ENCODE measurements at regions not wholly inside any gene's neighbourhood (a gene's known extent, or its start where the extent isn't known, plus 50 kb on each side); places are given as distances from the start of the nearest gene placed in this dataset.

GRCh38 chr10:88213065-88213605, 349.7 kb downstream of the PTEN start:
- H3K4me1 ChIP-seq (replicated peaks) = no peaks in the 10 kb centered on the region
- no peaks in the 10 kb centered on the region for H3K36me3 ChIP-seq
- no peaks in the 10 kb centered on the region for H3K9me3 ChIP-seq (replicated peaks)
- no peak for DNase-seq (ENCODE audit: low read depth in 1 of 2, low spot score in 2 of 2)
- H3K27me3 ChIP-seq (replicated peaks) = no peaks in the 10 kb centered on the region; the same call in 1 of the 2 replicates
- H3K4me3 ChIP-seq = no peak overlapping the region
- no peak overlapping the region for H3K27ac ChIP-seq

DNA sequence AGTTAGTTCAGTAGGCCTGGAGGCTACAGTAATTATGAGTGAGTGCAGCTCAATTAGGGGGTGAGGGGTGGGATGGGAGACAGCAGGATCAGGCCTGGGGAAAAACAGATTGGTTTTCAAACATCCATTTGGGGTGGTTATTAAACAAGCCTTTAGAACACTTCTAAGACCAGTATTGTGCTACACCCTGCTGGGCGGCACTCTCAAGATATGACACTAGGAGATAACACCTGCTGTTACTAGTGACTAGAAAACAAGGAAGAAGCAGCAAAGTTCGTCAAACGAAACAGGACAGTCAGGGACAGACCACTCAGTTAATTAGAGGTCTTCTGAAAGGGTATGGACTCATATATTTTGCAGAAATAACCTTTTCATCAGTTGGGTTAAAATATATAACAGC, 353.6 kb downstream of the PTEN start:
- no peak for DNase-seq (ENCODE audit: low read depth in 1 of 2, low spot score in 2 of 2)
- Histone ChIP-seq H3K9me3 (replicated peaks) (no peaks in the 10 kb centered on the region), H3K4me1 (replicated peaks) (no peaks in the 10 kb centered on the region), H3K4me3 (no peak overlapping the region), H3K27ac (no peak overlapping the region), H3K36me3 (no peaks in the 10 kb centered on the region), H3K27me3 (replicated peaks) (no peaks in the 10 kb centered on the region; the same call in 1 of the 2 replicates)

GRCh38 chr10:88218362-88218761, 354.9 kb downstream of the PTEN start:
- H3K36me3 ChIP-seq = no peaks in the 10 kb centered on the region
- no peaks in the 10 kb centered on the region for H3K9me3 ChIP-seq (replicated peaks)
- no peak overlapping the region for H3K4me3 ChIP-seq
- H3K27me3 ChIP-seq (replicated peaks) = no peaks in the 10 kb centered on the region; the same call in 1 of the 2 replicates
- DNase-seq (ENCODE audit: low read depth in 1 of 2, low spot score in 2 of 2) = no peak
- H3K27ac ChIP-seq = no peak overlapping the region
- no peaks in the 10 kb centered on the region for H3K4me1 ChIP-seq (replicated peaks)

DNA sequence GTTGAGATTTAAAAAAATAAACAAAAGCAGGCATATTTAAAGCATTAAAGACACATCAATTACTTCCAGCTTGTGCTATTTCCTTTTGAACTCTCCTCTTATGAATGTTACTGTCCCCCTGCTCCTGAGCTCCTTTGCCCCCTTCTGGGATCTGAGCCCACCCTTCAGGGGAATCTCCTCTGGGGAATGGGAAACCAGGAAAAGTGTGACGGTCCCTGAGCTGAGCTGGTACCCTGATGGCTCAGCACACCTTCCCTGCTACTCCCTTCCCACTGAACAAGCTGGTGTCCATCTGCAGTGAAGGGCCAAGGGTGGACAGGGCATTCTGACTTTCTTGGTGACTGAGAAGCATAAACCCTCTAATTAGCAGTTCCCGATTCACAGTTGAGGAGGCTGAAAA, 356.3 kb downstream of the PTEN start:
- Histone ChIP-seq H3K27me3 (replicated peaks) (no peaks in the 10 kb centered on the region; the same call in 1 of the 2 replicates), H3K36me3 (no peaks in the 10 kb centered on the region), H3K4me3 (no peak overlapping the region), H3K4me1 (replicated peaks) (no peaks in the 10 kb centered on the region), H3K9me3 (replicated peaks) (no peaks in the 10 kb centered on the region), H3K27ac (no peak overlapping the region)
- no peak for DNase-seq (ENCODE audit: low read depth in 1 of 2, low spot score in 2 of 2)

DNA sequence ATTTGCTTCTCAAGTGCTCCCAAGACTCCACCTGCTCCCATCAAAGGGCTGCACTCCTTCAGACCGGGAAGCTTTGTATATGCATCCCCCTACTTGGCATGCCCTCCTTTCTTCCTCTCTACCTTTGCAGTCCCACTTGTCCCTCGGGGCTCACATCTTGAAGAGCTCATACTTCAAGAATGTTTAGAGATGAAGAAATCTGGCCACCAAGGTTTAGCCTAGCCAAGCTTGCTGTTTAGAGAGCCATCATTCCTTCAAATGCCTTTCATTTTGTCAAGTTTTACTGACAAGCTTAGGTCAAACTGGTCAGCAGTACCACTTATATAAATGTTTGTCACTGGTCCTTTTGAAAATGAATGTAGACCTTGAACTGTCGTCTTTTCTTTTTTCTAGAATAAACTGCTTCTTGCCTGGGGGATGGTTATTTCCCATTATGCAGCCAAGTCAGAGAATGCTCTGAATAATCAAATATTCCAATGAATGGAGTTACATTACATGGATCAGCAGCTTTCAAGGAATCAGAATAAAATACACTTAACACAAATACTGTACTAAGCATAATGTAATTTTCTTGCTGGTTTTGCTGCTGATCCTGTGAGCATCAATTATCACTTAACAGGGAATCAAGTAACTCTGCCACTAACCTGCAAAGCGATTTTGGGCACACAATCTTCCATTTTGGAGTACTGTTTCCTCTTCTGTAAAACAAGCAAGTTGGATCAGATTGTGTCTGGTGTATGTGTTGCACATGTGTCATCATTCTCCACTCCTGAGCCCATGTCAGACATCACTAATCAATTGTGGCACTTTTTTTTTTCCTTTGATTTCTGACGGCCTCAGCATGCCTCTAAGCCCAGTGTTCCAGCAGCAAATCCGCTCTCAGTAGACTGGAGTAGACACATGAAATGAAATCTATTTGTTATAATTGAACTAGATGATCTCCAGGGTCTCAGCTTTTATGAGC, 357.9 kb downstream of the PTEN start:
- Histone ChIP-seq H3K9me3 (replicated peaks) (no peaks in the 10 kb centered on the region), H3K4me1 (replicated peaks) (no peaks in the 10 kb centered on the region), H3K27me3 (replicated peaks) (no peaks in the 10 kb centered on the region), H3K27ac (no peak overlapping the region), H3K4me3 (no peak overlapping the region), H3K36me3 (no peaks in the 10 kb centered on the region)
- no peak for DNase-seq (ENCODE audit: low read depth in 1 of 2, low spot score in 2 of 2)

- Histone ChIP-seq H3K27ac (no peak overlapping the region), H3K9me3 (replicated peaks) (no peaks in the 10 kb centered on the region), H3K4me1 (replicated peaks) (no peaks in the 10 kb centered on the region), H3K4me3 (no peak overlapping the region), H3K36me3 (no peaks in the 10 kb centered on the region), H3K27me3 (replicated peaks) (no peaks in the 10 kb centered on the region)
- no peak for DNase-seq (ENCODE audit: low read depth in 1 of 2, low spot score in 2 of 2)
Measured at GRCh38 chr10:88222881-88223280, 359.5 kb downstream of the PTEN start.
